ENCODE measurements at regions not wholly inside any gene's neighbourhood (a gene's known extent, or its start where the extent isn't known, plus 50 kb on each side); places are given as distances from the start of the nearest gene placed in this dataset.

GRCh38 chr12:123073962-123074801 is 76.7 kb downstream of the PITPNM2 start:
- TF ChIP-seq, protein P1, sequence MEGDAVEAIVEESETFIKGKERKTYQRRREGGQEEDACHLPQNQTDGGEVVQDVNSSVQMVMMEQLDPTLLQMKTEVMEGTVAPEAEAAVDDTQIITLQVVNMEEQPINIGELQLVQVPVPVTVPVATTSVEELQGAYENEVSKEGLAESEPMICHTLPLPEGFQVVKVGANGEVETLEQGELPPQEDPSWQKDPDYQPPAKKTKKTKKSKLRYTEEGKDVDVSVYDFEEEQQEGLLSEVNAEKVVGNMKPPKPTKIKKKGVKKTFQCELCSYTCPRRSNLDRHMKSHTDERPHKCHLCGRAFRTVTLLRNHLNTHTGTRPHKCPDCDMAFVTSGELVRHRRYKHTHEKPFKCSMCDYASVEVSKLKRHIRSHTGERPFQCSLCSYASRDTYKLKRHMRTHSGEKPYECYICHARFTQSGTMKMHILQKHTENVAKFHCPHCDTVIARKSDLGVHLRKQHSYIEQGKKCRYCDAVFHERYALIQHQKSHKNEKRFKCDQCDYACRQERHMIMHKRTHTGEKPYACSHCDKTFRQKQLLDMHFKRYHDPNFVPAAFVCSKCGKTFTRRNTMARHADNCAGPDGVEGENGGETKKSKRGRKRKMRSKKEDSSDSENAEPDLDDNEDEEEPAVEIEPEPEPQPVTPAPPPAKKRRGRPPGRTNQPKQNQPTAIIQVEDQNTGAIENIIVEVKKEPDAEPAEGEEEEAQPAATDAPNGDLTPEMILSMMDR (IDR thresholded peaks at IDR 0.05; ENCODE audit: insufficient read depth, low read length) = no peak
- no peak for TF ChIP-seq REST (IDR thresholded peaks at IDR 0.05; ENCODE audit: insufficient replicate concordance, low read depth)
- DNase-seq (ENCODE audit: low read depth in 1 of 2, low spot score in 1 of 2) = no peak
- H3K27me3 ChIP-seq (ENCODE audit: insufficient read depth, poor library complexity, severe bottlenecking) = no peaks in the 10 kb centered on the region
- H3K27ac ChIP-seq (replicated peaks) = no peak overlapping the region
- H3K4me3 ChIP-seq (replicated peaks; ENCODE audit: insufficient read depth, low read length) = no peak overlapping the region

DNA sequence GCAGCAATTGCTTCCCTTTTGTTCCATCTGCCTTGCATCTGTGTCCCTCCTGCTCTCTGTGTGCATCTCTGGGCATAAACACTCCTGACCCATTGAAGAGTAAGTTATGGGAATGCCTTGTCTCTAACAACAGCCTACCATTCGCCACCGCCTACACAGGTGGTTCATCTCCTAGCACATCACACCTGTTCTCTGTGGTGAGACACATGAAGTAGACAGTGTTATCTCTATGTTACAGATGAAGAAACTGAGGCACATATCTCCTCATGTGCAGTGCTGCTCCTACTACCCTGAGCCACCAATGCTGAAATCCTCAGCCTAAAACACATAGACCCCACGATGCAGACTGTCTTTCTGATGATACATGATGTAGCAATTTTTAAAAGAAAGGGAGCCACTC is 77.6 kb downstream of the PITPNM2 start:
- DNase-seq (ENCODE audit: low read depth in 1 of 2, low spot score in 1 of 2) = no peak
- no peak overlapping the region for H3K27ac ChIP-seq (replicated peaks)
- no peaks in the 10 kb centered on the region for H3K27me3 ChIP-seq (ENCODE audit: insufficient read depth, poor library complexity, severe bottlenecking)
- H3K4me3 ChIP-seq (replicated peaks; ENCODE audit: insufficient read depth, low read length) = no peak overlapping the region
- TF ChIP-seq, protein P1 (IDR thresholded peaks at IDR 0.05; ENCODE audit: insufficient read depth, low read length) = no peak
- TF ChIP-seq GABPA (IDR thresholded peaks at IDR 0.05; ENCODE audit: low read depth) (no peak), REST (IDR thresholded peaks at IDR 0.05; ENCODE audit: insufficient replicate concordance, low read depth) (no peak), POLR2AphosphoS5 (IDR thresholded peaks at IDR 0.05; ENCODE audit: low read depth) (no peak), SPI1 (IDR thresholded peaks at IDR 0.05; ENCODE audit: borderline replicate concordance, low read depth) (no peak)

GRCh38 chr12:123071857-123072256 is 79.0 kb downstream of the PITPNM2 start:
- H3K27ac ChIP-seq (replicated peaks) = no peak overlapping the region
- H3K27me3 ChIP-seq (ENCODE audit: insufficient read depth, poor library complexity, severe bottlenecking) = no peaks in the 10 kb centered on the region
- TF ChIP-seq GABPA (IDR thresholded peaks at IDR 0.05; ENCODE audit: low read depth) (no peak), POLR2AphosphoS5 (IDR thresholded peaks at IDR 0.05; ENCODE audit: low read depth) (no peak)
- no peak overlapping the region for H3K4me3 ChIP-seq (replicated peaks; ENCODE audit: insufficient read depth, low read length)
- no peak for DNase-seq (ENCODE audit: low read depth in 1 of 2, low spot score in 1 of 2)

GRCh38 chr12:123071099-123071800 is 79.6 kb downstream of the PITPNM2 start:
- TF ChIP-seq POLR2AphosphoS5 (IDR thresholded peaks at IDR 0.05; ENCODE audit: low read depth) = no peak
- no peak for TF ChIP-seq REST (IDR thresholded peaks at IDR 0.05; ENCODE audit: insufficient replicate concordance, low read depth)
- TF ChIP-seq, protein P1 (IDR thresholded peaks at IDR 0.05; ENCODE audit: insufficient read depth, low read length) = no peak
- no peak for DNase-seq (ENCODE audit: low read depth in 1 of 2, low spot score in 1 of 2)
- H3K27ac ChIP-seq (replicated peaks) = no peak overlapping the region

More at GRCh38 chr12:123071099-123071800, 79.6 kb downstream of the PITPNM2 start:
- Histone ChIP-seq H3K27me3 (ENCODE audit: insufficient read depth, poor library complexity, severe bottlenecking) (no peaks in the 10 kb centered on the region), H3K4me3 (replicated peaks; ENCODE audit: insufficient read depth, low read length) (no peak overlapping the region)

Measured in HL-60 (cell line).